Endothelial cell of hepatic sinusoid (primary cell): ENCODE measurements at regions not wholly inside any gene's neighbourhood (a gene's known extent, or its start where the extent isn't known, plus 50 kb on each side); places are given as distances from the start of the nearest gene placed in this dataset.

Experiments used
- in situ Hi-C: cut with HindIII; loops from 2 replicates; pipeline ENCODE4 v1.10.0; 2017; ENCODE audit warnings: low sequenced_read_pairs

DNA sequence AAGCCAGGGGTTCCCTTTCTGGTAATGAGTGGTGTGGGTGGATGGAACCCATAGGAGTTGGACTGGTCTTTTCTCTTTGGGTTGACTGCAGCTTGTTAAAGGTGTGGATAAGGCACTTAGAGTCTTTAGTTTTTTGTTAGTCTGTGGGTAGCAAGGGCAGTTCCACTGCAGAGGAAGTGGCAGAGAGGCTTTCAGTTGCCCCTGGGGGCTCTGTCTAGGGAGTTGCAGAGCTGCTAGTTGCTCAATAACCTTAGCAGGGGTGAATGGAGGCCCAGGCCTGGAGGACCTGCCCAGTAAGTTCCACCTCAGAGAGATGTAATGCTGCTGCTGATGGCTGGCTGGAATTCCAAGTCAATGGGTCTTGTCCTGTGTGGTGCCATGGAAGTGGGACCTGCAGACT lies 282.6 kb upstream of the NDST4 start:
- in situ Hi-C loops = no loop called here

DNA sequence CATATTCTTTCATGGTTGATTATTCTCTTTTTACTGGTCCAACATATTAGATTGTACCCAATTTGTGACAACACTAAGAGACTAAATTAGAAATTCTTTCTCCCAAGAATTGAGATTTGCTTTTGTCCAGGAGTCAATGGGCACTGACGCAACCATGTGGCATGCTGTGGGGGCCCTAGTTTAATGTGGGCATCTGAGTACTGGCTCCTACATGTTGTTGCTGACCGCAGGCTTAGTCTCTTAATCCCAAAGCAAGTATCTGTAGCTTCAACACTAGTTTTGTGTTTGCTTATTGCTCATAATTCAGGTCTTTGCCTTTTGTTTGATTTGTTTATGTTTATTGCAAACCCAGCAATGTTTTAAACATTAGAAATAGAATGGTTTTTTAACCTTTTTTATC lies 263.4 kb upstream of the NDST4 start:
- in situ Hi-C loops = no loop called here

DNA sequence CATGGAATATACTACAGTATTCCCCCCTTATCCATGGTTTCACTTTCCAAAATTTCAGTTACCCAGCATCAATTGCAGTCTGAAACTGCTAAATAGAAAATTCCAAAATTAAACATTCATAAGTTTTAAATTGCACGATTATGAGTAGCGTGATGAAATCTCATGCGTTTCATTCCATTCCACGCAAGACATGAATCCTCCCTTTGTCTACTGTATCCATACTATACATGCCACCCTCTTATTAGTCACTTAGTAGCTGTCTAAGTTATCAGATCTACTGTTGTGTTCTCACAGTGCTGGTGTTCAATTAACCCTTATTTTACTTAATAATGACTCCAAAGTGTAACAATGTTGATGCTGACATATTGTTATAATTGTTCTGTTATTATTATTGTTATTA lies 261.2 kb upstream of the NDST4 start:
- in situ Hi-C loops = no loop called here

DNA sequence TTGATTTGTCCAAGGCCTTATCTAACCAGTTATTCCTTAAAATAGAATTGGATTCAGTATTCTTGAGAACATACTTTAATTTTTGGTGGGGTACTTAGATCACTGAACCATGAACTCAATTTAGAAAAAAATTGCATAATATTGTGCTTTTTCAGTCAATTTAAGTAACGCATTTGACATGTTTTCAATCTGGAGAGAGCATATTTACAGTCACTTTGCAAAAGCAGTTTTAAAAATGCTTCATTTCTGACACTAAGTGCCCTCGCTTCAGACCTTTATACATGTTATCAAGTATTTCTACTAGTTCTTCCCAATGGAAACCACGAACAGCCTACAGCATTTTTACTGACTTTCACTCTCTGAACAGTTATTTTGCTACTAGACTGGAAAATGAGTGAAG lies 257.1 kb upstream of the NDST4 start:
- in situ Hi-C loops = no loop called here

DNA sequence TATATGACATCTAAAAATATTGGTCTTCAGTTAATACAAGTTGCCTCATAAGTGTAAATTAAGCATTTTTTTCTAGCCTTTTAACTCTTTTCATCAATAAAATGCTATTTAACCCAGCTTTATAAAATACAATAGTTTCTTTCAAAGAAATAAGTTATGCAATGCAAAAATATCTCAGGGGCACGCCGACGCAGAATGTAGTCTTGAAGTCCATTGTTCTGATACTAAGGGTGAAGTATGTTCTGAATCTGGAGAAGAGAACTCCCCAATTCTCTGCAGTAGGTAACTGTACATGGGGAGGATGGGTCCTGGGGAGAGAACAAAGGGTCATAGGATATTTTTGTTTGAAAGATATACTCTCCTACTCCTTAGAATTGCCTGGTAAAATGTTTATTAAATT lies 256.6 kb upstream of the NDST4 start:
- in situ Hi-C loops = no loop called here

DNA sequence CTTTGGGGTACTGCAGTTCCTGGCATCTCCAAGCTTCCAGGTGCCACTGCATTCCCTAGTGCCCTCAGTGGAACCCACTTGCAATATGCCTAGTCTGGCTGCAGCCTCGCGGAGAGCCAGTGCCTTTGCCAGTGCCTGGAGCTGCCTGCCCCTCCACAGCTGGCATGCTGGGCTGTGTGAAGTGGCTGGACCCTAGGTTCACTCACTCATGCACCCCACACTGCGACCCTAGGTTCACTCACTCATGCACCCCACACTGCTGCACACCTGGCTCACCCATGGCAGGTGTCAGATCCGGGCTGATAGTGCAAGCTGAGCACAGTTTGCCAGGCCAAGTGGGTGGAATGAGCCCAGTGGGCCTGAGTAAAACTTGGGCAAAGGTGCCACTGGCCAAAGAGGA lies 253.0 kb upstream of the NDST4 start:
- in situ Hi-C loops = no loop called here

DNA sequence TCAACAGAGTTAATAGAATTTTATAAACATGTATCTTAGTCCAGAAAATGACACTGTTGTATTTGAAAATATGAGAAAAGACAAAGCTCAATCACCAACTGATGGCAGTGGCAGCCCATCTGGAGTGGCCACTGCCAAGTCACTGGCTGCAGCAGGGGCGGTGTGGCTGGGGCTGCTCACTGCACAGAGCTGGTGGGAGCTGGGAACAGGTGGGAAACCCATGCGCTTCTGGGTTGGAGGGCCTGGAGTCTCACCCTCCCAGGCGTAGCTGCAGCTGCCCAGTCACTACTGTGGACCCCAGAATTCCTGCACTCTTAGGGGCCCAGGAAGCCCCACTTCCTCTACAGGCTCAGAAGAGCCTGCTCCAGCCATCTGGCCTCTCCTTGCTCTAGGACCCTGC lies 251.8 kb upstream of the NDST4 start:
- in situ Hi-C loops = no loop called here

DNA sequence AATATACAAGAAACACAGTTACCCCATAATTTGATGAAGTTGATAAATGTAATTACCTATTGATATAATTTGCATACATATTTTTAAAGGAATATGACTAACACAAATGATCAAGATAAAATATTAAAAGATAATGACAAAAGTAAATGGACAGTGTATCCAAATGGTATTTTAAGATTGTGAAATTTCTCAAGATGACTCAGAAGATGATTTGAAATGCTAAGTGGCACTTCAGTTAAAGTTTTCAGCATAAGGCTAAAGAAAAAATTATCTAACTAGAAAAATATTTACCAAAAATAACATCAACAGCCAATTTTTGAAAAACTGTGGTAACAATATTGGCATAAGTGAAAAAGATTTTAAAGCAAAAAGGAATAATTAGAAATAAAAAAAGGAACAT lies 248.4 kb upstream of the NDST4 start:
- in situ Hi-C loops = no loop called here

DNA sequence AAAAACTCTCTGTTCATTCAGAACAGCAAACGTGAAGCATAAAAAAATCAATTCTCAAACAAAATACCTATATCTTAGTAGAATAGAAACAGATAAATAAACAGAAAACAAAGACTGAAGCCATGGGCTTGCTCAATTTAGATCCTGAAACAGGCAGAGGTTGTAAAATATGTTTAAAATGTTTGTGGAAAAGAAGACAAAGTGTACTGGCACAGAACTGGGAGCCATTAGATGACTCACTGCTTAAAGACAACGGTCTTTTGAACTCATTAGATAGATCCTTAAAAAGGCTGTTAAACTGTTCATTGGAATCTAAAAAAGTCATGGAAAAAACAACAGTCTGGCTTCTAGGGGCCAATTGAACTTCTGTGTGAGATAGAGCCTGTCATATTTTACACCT lies 247.0 kb upstream of the NDST4 start:
- in situ Hi-C loops = no loop called here

DNA sequence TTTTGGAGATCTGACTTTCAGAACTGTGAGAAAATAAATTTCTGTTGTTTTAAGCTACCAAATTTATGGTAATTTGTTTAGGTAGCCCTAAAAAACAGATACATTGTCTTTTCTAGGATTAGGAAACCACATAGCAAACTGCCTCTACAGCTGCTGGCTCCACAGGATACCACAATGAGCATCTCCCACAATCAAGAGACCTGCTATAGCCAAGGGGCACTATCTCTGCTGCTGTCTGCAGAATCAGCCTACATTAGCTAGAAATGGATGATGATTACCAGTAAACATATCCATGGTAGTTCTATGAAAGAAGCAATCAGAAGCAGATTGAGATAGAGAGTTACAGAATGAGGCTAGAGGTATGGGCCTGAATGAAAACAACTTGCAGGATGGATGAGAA lies 244.4 kb upstream of the NDST4 start:
- in situ Hi-C loops = no loop called here

DNA sequence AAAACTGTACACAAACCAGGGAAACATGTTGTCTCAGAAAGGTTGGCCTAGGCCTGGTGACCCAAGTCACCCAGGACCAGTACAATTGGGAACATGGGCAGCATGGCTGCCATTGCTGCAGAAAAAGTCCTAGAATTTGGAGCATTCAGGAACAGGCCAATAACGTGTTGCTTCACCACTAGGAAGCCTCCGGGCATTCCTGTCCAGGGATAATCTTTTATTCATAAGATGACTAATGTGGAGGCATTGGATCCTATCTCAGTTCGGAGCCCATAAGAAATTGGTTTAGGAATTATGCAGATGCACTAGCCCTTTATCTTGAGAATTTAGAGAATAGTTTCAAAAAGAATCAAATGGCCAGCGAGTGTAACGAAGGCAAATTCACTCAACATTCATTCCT lies 242.8 kb upstream of the NDST4 start:
- in situ Hi-C loops = no loop called here

DNA sequence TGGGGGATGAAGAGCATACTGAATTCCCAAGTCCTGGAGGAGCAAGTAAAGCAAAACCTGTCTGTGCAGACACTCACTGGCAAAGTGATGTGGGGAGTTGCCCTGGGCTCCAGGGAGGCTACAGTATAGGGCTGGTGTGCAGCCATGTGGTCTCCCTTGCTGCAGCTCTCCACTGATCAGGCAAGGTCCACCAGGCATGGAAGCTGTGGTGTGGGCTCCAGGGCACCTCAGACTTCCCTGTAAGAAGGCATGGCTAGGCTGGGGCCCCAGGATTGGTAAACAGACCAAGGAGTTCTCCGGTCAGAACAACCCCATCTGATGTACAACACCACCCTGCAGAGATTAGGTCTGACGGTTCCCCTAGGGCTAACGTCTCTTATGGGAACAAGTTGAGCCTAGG lies 241.9 kb upstream of the NDST4 start:
- in situ Hi-C loops = no loop called here

DNA sequence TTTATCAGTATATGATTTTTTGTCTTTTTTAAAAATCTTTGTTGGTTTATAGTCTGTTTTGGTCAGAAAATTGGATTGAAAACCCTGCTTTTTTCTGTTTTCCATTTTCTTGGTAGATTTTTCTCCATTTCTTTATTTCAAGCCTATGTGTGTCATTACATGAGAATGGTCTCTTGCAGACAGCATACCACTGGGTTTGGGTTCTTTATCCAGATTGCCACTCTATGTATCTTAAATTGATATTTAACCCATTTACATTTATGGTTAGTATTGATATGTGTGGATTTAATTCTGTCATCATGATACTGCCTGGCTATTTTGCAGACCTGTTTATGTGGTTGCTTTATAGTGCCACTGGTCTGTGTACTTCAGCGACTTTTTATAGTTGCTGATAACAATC lies 239.9 kb upstream of the NDST4 start:
- in situ Hi-C loops = no loop called here

DNA sequence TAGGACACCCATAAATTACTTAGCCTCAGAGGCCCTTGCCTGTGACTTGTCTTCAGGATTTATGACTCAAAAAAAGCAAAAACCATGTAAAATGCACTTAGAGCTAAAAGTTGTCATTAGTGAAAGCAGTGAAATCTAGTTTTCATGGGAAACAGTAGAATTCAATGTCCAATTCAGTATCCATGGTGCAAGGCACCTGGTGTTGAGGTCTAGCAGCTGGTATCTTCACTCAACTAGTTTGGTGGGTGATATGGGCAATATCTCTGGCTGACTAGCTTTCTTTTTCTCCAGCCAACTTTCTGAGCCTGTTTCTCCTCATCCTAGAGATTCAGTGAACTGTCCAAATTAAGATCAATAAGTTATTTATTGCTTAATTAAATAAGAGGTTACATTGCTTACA lies 229.8 kb upstream of the NDST4 start:
- in situ Hi-C loops = no loop called here

DNA sequence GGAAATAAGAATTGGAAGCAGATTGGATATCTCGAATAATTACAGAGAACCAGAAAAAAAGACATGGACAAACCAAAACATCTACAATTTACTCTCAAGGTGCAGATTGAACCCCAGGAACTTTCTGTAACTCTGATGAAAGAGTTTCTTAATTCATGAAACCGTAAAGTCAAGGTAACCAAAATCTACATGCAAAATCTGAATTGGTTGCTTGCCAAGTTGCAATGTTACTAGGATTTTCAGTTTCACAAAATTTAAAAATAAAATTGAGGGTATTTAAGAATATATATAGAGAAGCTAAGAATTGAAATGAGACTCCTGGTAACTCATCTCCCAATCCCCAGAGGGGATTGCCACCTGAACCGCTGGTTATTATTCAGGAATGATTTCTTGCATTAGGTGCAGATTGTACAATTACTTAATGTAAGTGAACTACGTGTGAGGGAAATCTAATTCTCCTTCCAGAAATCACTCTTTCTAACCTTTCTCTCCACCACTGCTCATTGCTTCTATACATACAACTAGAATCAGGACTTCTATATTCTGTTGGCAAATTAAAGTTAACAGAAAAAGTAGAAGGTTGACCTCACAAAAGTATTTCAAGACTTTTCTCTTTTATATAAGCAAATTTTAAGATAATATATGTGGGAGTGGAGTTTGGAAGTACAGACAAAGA lies 221.5 kb upstream of the NDST4 start:
- in situ Hi-C loops = no loop called here

DNA sequence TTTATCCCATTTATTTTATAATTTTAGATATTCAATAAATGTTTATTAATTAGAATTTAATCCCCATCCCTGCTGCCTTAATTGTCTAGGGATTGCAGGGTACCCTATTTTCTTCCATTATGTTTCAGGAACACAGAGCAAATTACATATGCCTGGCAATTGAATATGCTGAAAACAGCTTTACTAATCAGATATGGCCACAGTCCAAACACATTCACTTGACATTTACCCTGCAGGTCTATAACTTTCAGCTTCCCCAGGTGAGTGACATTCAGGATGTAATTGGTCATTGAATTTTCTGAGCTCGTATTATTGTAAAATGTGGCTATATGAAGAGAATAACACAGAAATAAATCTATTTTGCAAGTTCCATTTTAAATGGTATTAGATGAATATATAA lies 218.7 kb upstream of the NDST4 start:
- in situ Hi-C loops = no loop called here

DNA sequence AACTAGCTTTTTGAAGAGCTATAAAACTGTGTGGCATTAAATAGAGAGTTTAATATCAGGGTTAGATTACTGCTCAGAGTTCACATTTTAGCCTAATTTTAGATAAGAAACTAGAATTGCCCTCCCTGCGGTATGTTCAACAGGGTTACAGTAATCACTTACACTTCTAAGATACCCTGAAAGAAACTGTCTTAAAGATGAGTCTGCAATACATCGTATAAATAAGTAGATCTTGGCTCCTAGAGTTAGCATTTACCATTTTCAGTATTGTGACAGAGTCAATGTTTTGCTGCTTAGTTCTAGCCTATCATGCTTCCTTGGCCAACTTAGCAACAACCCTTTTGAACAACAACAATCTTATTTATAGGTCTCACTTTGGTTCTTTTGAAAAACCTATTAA lies 217.8 kb upstream of the NDST4 start:
- in situ Hi-C loops = no loop called here

DNA sequence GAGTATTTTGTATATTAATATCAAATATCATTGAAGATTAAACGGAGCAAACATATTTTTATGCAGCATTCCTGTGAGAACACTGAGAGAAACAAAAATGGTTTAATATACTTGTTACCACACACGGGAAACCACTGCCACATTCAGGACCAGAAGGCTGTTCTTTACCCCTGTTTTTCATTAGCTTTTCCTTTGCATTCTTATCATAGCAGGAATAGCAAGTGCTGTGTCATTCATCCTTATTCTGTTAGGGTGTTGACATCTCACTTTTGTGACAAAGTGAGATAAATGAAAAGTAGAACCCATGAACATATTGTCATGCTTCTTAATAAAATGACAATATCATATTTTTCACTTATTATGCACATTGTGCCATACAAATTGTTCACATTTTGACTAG lies 212.4 kb upstream of the NDST4 start:
- in situ Hi-C loops = no loop called here

DNA sequence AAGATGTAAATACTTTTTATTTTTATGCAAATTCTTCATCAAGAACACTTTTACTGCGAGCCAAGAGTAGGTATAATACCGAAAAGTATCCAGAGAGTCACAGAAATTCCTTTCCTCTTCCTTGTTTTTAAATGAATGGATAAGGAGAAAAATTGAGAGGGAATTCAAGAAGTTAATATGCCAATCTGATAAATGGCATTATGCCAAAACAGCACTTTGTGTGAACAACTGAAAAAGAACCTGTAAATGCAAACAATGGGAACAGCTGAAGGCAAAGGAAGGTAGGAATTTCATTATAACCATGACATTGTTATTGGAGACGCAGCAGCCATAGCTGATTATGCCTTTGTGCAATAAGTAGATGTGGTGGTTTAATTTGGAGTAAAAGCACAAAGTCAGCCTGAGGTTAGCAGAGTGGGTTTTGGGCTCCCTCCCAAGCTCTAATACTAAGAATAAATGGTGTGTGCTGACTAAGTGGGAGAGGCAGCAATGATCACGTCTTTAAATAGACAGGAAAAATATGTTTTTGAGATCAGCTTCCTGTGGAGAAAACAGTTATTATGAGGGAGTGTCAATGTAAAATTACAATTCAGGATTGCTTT lies 209.8 kb upstream of the NDST4 start:
- in situ Hi-C loops = no loop called here

DNA sequence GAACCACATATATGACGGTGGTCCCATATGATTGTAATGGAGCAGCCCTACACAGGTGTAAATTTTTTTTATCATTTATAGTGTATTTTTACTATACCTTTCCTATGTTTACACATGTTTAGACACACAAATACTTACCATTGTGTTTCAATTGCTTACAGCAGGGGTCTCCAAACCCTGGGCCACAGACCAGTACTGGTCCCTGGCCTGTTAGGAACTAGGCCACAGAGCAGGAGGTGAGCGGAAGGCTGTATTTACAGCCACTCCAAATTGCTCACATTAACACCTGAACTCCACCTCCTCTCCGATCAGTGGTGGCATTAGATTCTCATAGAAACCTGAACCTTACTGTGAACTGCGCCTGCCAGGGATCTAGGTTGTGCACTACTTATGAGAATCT lies 201.8 kb upstream of the NDST4 start:
- in situ Hi-C loops = no loop called here

DNA sequence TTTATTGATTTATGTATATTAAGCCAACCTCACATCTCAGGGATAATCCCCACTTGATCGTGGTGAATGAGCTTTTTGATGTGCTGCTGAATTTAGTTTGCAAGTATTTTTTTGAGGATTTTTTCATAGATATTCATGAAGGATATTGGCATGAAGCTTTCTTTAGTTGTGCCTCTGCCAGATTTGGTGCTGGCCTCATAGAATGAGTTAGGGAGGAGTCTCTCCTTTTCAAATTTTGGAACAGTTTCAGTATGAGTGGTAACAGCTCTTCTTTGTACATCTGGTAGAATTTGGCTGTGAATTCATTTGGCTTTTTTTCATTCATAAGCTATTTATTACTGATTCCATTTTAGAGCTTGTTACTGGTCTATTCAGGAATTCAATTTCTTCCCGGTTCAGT lies 197.2 kb upstream of the NDST4 start:
- in situ Hi-C loops = no loop called here

DNA sequence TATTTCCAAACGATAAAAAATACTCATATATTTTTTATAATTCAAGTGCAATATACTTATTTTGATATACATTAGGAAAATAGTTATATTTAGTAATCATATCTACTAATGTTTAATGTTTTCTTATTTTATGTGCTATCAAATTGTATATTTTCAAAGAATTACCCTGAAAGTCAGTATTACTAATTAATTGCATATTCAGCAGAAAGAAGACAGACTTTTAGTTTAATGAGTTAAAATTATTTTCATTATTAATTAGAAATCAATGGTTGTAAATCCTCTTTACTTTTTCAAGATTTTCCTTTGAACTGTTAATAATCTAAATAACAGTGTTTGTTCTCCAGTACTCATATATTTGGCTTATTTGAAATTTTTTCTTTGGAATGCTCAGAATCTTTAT lies 181.3 kb upstream of the NDST4 start:
- in situ Hi-C loops = no loop called here

DNA sequence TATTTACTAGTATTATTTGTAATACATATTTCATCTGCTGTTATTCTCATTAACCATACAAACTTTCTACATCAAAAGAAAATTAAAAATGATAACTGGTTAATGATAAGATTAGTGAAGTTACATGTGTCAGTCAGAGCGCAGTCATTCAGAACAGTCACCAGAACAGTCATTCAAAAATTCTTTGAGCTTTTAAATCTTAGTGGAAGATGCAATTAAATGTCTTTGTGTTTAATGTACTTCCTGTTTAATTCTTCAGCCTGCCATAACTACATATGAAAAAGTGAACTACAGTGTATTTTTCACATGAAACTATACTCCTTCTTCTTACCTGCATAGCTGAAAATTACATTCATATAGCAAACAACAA lies 179.7 kb upstream of the NDST4 start:
- in situ Hi-C loops = no loop called here
